H1 (cell line): ENCODE measurements at regions not wholly inside any gene's neighbourhood (a gene's known extent, or its start where the extent isn't known, plus 50 kb on each side); places are given as distances from the start of the nearest gene placed in this dataset.

Source experiments
- CTCF ChIA-PET: fragments of 300-600 bp; sonication (Branson Sonifier 250); formaldehyde crosslinking; loops from one replicate; lab custom pipeline; 2021; ENCODE audit not compliant: partially characterized antibody; lab: Charles Lee
- POLR2A ChIA-PET: fragments of 300-600 bp; sonication (Branson Sonifier 250); formaldehyde crosslinking; loops from one replicate; lab custom pipeline; 2021; ENCODE audit warnings: inconsistent platforms; ENCODE audit not compliant: partially characterized antibody; lab: Charles Lee
- DNase-seq, 2 experiments: peaks; one replicate each; pipeline versions ENCODE4 v3.0.0 to v3.0.0-alpha.2; 2010 to 2022; ENCODE audit warnings: low spot score in 2 of 2, low read depth in 1 of 2, mixed read lengths in 1 of 2
- FAIRE-seq: peaks from 2 replicates; lab custom pipeline; 2011; peaks lifted over from hg19 to GRCh38; lab: Jason Lieb, UNC
- H2AFZ ChIP-seq: 2 replicates; pipeline ENCODE4 v1.8.1; 2012; ENCODE audit warnings: low read length, inconsistent platforms
- H2AK5ac ChIP-seq: 2 replicates; pipeline ENCODE4 v1.6.1; 2013; ENCODE audit warnings: low read depth, low read length
- H2BK120ac ChIP-seq: replicated peaks from 2 replicates; pipeline ENCODE3; 2013; ENCODE audit warnings: low read depth, low read length, inconsistent platforms
- H2BK12ac ChIP-seq: 2 replicates; pipeline ENCODE4 v1.6.1; 2013; ENCODE audit warnings: low read depth, low read length
- H2BK15ac ChIP-seq: 2 replicates; pipeline ENCODE4 v1.6.1; 2013; ENCODE audit warnings: low read length
- H2BK20ac ChIP-seq: 2 replicates; pipeline ENCODE4 v1.6.1; 2013; ENCODE audit warnings: low read length
- H2BK5ac ChIP-seq: 2 replicates; pipeline ENCODE4 v1.6.1; 2013; ENCODE audit warnings: low read depth, low read length
- H3K14ac ChIP-seq: 2 replicates; pipeline ENCODE4 v1.6.1; 2013; ENCODE audit warnings: inconsistent platforms; ENCODE audit not compliant: insufficient read length
- H3K18ac ChIP-seq: 2 replicates; pipeline ENCODE4 v1.6.1; 2013; ENCODE audit warnings: low read length; ENCODE audit errors: extremely low read depth
- H3K23ac ChIP-seq: 2 replicates; pipeline ENCODE4 v1.6.1; 2013; ENCODE audit warnings: inconsistent platforms; ENCODE audit not compliant: insufficient read length
- H3K23me2 ChIP-seq: 2 replicates; pipeline ENCODE4 v1.6.1; 2013; ENCODE audit warnings: low read depth, low read length
- H3K27ac ChIP-seq: 2 replicates; pipeline ENCODE4 v1.6.1; 2011; ENCODE audit warnings: low read depth, low read length, inconsistent platforms
- H3K27me3 ChIP-seq, 4 experiments: replicated peaks in 1 of 4; 1 replicate in 1 of 4; 2 replicates in 3 of 4; pipeline versions ENCODE4 v1.6.1 to v1.8.1; 2011 to 2013; ENCODE audit warnings: low read length in 3 of 4, mild to moderate bottlenecking in 3 of 4, inconsistent platforms in 2 of 4, mixed read lengths in 2 of 4, moderate library complexity in 1 of 4; ENCODE audit not compliant: control insufficient read depth in 3 of 4, insufficient read depth in 3 of 4; ENCODE audit errors: extremely low read depth in 1 of 4
- H3K36me3 ChIP-seq, 4 experiments: 2 replicates each; pipeline versions ENCODE4 v1.6.1 to v1.8.1; 2011 to 2013; ENCODE audit warnings: mild to moderate bottlenecking in 4 of 4, low read length in 3 of 4, moderate library complexity in 2 of 4, control low read depth in 1 of 4, inconsistent platforms in 1 of 4; ENCODE audit not compliant: insufficient read depth in 4 of 4, control insufficient read depth in 2 of 4
- H3K4ac ChIP-seq: replicated peaks from 2 replicates; pipeline ENCODE3; 2013; ENCODE audit warnings: low read length, low read depth, mixed read lengths, inconsistent platforms; ENCODE audit not compliant: insufficient read length
- H3K4me1 ChIP-seq, 4 experiments: replicated peaks in 1 of 4; 1 replicate in 1 of 4; 2 replicates in 3 of 4; pipeline versions ENCODE4 v1.6.1 to v1.8.1; 2011 to 2013; ENCODE audit warnings: low read length in 3 of 4, inconsistent platforms in 2 of 4, mixed read lengths in 1 of 4; ENCODE audit not compliant: insufficient read depth in 4 of 4, control insufficient read depth in 3 of 4
- H3K4me2 ChIP-seq, 2 experiments: 2 replicates each; pipeline versions ENCODE4 v1.6.1 to v1.8.1; 2011 to 2013; ENCODE audit warnings: low read depth in 2 of 2, low read length in 2 of 2, control low read depth in 1 of 2, inconsistent platforms in 1 of 2, mild to moderate bottlenecking in 1 of 2; ENCODE audit not compliant: insufficient read depth in 1 of 2
- H3K4me3 ChIP-seq, 4 experiments: fragments of 200-600, 300-600 bp in 1 of 4; sonication (generic), shearing (Covaris generic), sonication (Bioruptor Twin) in 1 of 4; 2 replicates each; pipeline versions ENCODE4 v1.5.1 to v1.8.1; 2011 to 2016; ENCODE audit warnings: low read length in 4 of 4, low read depth in 3 of 4, control low read depth in 2 of 4, inconsistent platforms in 2 of 4, mild to moderate bottlenecking in 2 of 4, mixed read lengths in 1 of 4, moderate library complexity in 1 of 4; ENCODE audit not compliant: insufficient read depth in 2 of 4; ENCODE audit errors: extremely low read depth in 1 of 4
- H3K56ac ChIP-seq: replicated peaks from 2 replicates; pipeline ENCODE3; 2013; ENCODE audit warnings: low read depth, mild to moderate bottlenecking, mixed read lengths, low read length, inconsistent platforms; ENCODE audit not compliant: insufficient read length
- H3K79me1 ChIP-seq: 2 replicates; pipeline ENCODE4 v1.6.1; 2013; ENCODE audit warnings: low read depth, low read length, control low read depth
- H3K79me2 ChIP-seq, 2 experiments: 2 replicates each; pipeline versions ENCODE4 v1.6.1 to v1.8.1; 2012 to 2013; ENCODE audit warnings: low read length in 2 of 2, mild to moderate bottlenecking in 2 of 2, inconsistent platforms in 1 of 2; ENCODE audit not compliant: insufficient read depth in 2 of 2, control insufficient read depth in 1 of 2
- H3K9ac ChIP-seq, 4 experiments: replicated peaks in 1 of 4; 1 replicate in 1 of 4; 2 replicates in 3 of 4; pipeline versions ENCODE4 v1.6.1 to v1.8.1; 2011 to 2013; ENCODE audit warnings: low read depth in 3 of 4, low read length in 3 of 4, control low read depth in 2 of 4, mild to moderate bottlenecking in 2 of 4, moderate library complexity in 2 of 4, inconsistent platforms in 1 of 4; ENCODE audit errors: extremely low read depth in 1 of 4
- H3K9me3 ChIP-seq, 2 experiments: 2 replicates each; pipeline versions ENCODE4 v1.6.1 to v1.8.1; 2012 to 2013; ENCODE audit warnings: mild to moderate bottlenecking in 2 of 2, moderate library complexity in 2 of 2, control low read depth in 1 of 2, inconsistent platforms in 1 of 2, low read depth in 1 of 2, low read length in 1 of 2, mixed read lengths in 1 of 2; ENCODE audit not compliant: insufficient read depth in 2 of 2
- H4K20me1 ChIP-seq, 2 experiments: replicated peaks in 1 of 2; 2 replicates each; pipeline versions ENCODE3 to v1.8.1; 2011 to 2013; ENCODE audit warnings: inconsistent platforms in 2 of 2, low read length in 2 of 2, mild to moderate bottlenecking in 1 of 2; ENCODE audit not compliant: insufficient read depth in 2 of 2, control insufficient read depth in 1 of 2
- H4K5ac ChIP-seq: 2 replicates; pipeline ENCODE4 v1.6.1; 2013; ENCODE audit warnings: low read length, low read depth, mixed read lengths, inconsistent platforms; ENCODE audit not compliant: insufficient read length
- H4K8ac ChIP-seq: 2 replicates; pipeline ENCODE4 v1.8.0; 2013; ENCODE audit warnings: mild to moderate bottlenecking, moderate library complexity, low read length, inconsistent platforms; ENCODE audit not compliant: insufficient read depth; ENCODE audit errors: extremely low read depth
- H4K91ac ChIP-seq: replicated peaks from 2 replicates; pipeline ENCODE3; 2013; ENCODE audit warnings: low read length, mixed read lengths, inconsistent platforms; ENCODE audit not compliant: insufficient read length
- TF ChIP-seq, protein P1 (sequence below): fragments of 300-600 bp; sonication (generic); IDR thresholded peaks from 2 replicates; pipeline ENCODE4 v1.7.1; 2012; ENCODE audit warnings: low read length, moderate library complexity, mild to moderate bottlenecking, inconsistent platforms; ENCODE audit not compliant: insufficient replicate concordance

DNA sequence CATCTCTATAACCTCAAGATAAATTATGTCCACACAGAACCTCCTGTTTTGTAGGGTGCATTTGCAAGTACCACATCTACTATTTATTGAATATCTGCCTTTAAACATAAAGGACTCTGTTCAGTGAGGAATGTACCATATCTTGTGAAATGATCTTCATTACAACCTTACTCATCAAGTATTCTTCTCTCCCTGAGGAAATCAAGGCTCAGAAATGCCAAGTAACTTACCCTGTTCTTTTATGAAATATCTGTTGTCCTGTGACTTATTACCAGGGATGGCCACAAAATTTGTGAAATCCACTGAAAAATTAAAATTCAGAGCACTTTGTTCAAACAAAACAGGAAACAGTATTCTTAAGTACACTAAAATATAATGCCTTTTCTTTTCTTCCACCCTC lies 366.7 kb downstream of the GALC start:
- no peak overlapping the region for H2BK15ac ChIP-seq
- peaks cover 10% of the 10 kb centered on the region in 2 experiments for H3K9me3 ChIP-seq
- H3K56ac ChIP-seq = no peak overlapping the region
- H4K91ac ChIP-seq = no peak overlapping the region
- no peak overlapping the region for H3K23ac ChIP-seq
- H3K4me1 ChIP-seq = no peaks in the 10 kb centered on the region
- H3K4ac ChIP-seq = no peak overlapping the region
- no peak for FAIRE-seq
- H3K27me3 ChIP-seq = no peaks in the 10 kb centered on the region
- no peak overlapping the region for H2BK20ac ChIP-seq
- H4K5ac ChIP-seq = no peak overlapping the region
- H2BK5ac ChIP-seq = no peak overlapping the region
- no peak overlapping the region for H2AFZ ChIP-seq
- H2BK120ac ChIP-seq = no peak overlapping the region
- H3K9ac ChIP-seq = no peak overlapping the region
- ChIA-PET CTCF (interaction anchor here (0.7 kb wide), 1 partner anchor 71 kb away, joined by 4 read pairs; no protein-coding TSS in a partner anchor), POLR2A (no interaction called here)
- no peak overlapping the region for H3K4me2 ChIP-seq
- H3K36me3 ChIP-seq = no peaks in the 10 kb centered on the region
- no peaks in the 10 kb centered on the region for H3K79me2 ChIP-seq
- no peak for DNase-seq
- no peaks in the 10 kb centered on the region for H3K79me1 ChIP-seq
- no peak overlapping the region for H3K4me3 ChIP-seq
- H4K20me1 ChIP-seq = no peaks in the 10 kb centered on the region
- no peak overlapping the region for H2AK5ac ChIP-seq
- H3K23me2 ChIP-seq = no peaks in the 10 kb centered on the region
- H4K8ac ChIP-seq = no peak overlapping the region
- H3K14ac ChIP-seq = no peak overlapping the region
- no peak overlapping the region for H3K27ac ChIP-seq
- no peak overlapping the region for H3K18ac ChIP-seq
- no peak overlapping the region for H2BK12ac ChIP-seq
- TF ChIP-seq, protein P1, sequence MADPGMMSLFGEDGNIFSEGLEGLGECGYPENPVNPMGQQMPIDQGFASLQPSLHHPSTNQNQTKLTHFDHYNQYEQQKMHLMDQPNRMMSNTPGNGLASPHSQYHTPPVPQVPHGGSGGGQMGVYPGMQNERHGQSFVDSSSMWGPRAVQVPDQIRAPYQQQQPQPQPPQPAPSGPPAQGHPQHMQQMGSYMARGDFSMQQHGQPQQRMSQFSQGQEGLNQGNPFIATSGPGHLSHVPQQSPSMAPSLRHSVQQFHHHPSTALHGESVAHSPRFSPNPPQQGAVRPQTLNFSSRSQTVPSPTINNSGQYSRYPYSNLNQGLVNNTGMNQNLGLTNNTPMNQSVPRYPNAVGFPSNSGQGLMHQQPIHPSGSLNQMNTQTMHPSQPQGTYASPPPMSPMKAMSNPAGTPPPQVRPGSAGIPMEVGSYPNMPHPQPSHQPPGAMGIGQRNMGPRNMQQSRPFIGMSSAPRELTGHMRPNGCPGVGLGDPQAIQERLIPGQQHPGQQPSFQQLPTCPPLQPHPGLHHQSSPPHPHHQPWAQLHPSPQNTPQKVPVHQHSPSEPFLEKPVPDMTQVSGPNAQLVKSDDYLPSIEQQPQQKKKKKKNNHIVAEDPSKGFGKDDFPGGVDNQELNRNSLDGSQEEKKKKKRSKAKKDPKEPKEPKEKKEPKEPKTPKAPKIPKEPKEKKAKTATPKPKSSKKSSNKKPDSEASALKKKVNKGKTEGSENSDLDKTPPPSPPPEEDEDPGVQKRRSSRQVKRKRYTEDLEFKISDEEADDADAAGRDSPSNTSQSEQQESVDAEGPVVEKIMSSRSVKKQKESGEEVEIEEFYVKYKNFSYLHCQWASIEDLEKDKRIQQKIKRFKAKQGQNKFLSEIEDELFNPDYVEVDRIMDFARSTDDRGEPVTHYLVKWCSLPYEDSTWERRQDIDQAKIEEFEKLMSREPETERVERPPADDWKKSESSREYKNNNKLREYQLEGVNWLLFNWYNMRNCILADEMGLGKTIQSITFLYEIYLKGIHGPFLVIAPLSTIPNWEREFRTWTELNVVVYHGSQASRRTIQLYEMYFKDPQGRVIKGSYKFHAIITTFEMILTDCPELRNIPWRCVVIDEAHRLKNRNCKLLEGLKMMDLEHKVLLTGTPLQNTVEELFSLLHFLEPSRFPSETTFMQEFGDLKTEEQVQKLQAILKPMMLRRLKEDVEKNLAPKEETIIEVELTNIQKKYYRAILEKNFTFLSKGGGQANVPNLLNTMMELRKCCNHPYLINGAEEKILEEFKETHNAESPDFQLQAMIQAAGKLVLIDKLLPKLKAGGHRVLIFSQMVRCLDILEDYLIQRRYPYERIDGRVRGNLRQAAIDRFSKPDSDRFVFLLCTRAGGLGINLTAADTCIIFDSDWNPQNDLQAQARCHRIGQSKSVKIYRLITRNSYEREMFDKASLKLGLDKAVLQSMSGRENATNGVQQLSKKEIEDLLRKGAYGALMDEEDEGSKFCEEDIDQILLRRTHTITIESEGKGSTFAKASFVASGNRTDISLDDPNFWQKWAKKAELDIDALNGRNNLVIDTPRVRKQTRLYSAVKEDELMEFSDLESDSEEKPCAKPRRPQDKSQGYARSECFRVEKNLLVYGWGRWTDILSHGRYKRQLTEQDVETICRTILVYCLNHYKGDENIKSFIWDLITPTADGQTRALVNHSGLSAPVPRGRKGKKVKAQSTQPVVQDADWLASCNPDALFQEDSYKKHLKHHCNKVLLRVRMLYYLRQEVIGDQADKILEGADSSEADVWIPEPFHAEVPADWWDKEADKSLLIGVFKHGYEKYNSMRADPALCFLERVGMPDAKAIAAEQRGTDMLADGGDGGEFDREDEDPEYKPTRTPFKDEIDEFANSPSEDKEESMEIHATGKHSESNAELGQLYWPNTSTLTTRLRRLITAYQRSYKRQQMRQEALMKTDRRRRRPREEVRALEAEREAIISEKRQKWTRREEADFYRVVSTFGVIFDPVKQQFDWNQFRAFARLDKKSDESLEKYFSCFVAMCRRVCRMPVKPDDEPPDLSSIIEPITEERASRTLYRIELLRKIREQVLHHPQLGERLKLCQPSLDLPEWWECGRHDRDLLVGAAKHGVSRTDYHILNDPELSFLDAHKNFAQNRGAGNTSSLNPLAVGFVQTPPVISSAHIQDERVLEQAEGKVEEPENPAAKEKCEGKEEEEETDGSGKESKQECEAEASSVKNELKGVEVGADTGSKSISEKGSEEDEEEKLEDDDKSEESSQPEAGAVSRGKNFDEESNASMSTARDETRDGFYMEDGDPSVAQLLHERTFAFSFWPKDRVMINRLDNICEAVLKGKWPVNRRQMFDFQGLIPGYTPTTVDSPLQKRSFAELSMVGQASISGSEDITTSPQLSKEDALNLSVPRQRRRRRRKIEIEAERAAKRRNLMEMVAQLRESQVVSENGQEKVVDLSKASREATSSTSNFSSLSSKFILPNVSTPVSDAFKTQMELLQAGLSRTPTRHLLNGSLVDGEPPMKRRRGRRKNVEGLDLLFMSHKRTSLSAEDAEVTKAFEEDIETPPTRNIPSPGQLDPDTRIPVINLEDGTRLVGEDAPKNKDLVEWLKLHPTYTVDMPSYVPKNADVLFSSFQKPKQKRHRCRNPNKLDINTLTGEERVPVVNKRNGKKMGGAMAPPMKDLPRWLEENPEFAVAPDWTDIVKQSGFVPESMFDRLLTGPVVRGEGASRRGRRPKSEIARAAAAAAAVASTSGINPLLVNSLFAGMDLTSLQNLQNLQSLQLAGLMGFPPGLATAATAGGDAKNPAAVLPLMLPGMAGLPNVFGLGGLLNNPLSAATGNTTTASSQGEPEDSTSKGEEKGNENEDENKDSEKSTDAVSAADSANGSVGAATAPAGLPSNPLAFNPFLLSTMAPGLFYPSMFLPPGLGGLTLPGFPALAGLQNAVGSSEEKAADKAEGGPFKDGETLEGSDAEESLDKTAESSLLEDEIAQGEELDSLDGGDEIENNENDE = no peak
